HCT116 (cell line): ENCODE measurements at regions not wholly inside any gene's neighbourhood (a gene's known extent, or its start where the extent isn't known, plus 50 kb on each side); places are given as distances from the start of the nearest gene placed in this dataset.

ENCODE experiments used
- CTCF ChIP-seq, 3 experiments: fragments of 200-600 bp in 1 of 3; sonication (generic) in 1 of 3; IDR thresholded peaks in 2 of 3; conservative IDR thresholded peaks in 1 of 3; 2 replicates each; pipeline ENCODE4 v1.5.1; 2012 to 2017; ENCODE audit warnings: low read depth in 2 of 3, low read length in 2 of 3, antibody characterized with exemption in 1 of 3, borderline replicate concordance in 1 of 3, control low read depth in 1 of 3, mild to moderate bottlenecking in 1 of 3, mixed read lengths in 1 of 3, mixed run types in 1 of 3, moderate library complexity in 1 of 3; ENCODE audit not compliant: insufficient read depth in 1 of 3
- EZH2 ChIP-seq: fragments of 200-600 bp; sonication (generic); IDR thresholded peaks from 2 replicates; pipeline ENCODE4 v1.6.1; 2017; ENCODE audit warnings: antibody characterized with exemption, mixed run types
- POLR2AphosphoS5 ChIP-seq: IDR thresholded peaks from 2 replicates; pipeline ENCODE4 v1.6.1; 2011; ENCODE audit warnings: mild to moderate bottlenecking, low read depth, low read length, moderate library complexity
- ZBTB33 ChIP-seq: IDR thresholded peaks from 2 replicates; pipeline ENCODE4 v1.6.1; 2011; ENCODE audit warnings: mild to moderate bottlenecking, low read length, moderate library complexity; ENCODE audit not compliant: insufficient replicate concordance; ENCODE audit errors: extremely low read depth
- ZNF274 ChIP-seq: fragments of 200-500 bp; sonication (Bioruptor generic); IDR thresholded peaks from 2 replicates; pipeline ENCODE4 v1.6.1; 2014; ENCODE audit warnings: mild to moderate bottlenecking, low read depth, low read length, inconsistent platforms

- no peak for TF ChIP-seq CTCF (IDR thresholded peaks at IDR 0.05 in 2 of 3, conservative IDR thresholded peaks at IDR 0.05 in 1 of 3; ENCODE audit: borderline replicate concordance in 1 of 3, insufficient read depth in 1 of 3, low read depth in 2 of 3, low read length in 2 of 3)
- no peak for TF ChIP-seq POLR2AphosphoS5
- no peak for TF ChIP-seq ZBTB33
- TF ChIP-seq EZH2: no peak
- no peak for TF ChIP-seq ZNF274
Observed at GRCh38 chr15:69586721-69587120, 134.1 kb downstream of the RPLP1 start.
